Lower lobe of right lung (tissue), 2 donors: ENCODE measurements at regions not wholly inside any gene's neighbourhood (a gene's known extent, or its start where the extent isn't known, plus 50 kb on each side); places are given as distances from the start of the nearest gene placed in this dataset.

Experiments used
- ATAC-seq, 2 donors: fragments of 200-7000 bp; cut with Tn5 transposase; one replicate each; pipeline ENCODE4 v1.9.1; 2020 to 2022; ENCODE audit warnings: mild to moderate bottlenecking in 2 of 2, moderate library complexity in 2 of 2
- DNase-seq: peaks from one replicate; pipeline ENCODE4 v3.0.0-alpha.2; 2020
- H3K27ac ChIP-seq: fragments of 200-600 bp; one replicate; pipeline ENCODE4 v1.8.0; 2022
- H3K27me3 ChIP-seq: fragments of 200-600 bp; one replicate; pipeline ENCODE4 v1.8.0; 2022; ENCODE audit warnings: low read depth
- H3K36me3 ChIP-seq: fragments of 200-600 bp; one replicate; pipeline ENCODE4 v1.8.0; 2022; ENCODE audit warnings: mild to moderate bottlenecking
- H3K4me1 ChIP-seq: fragments of 200-600 bp; one replicate; pipeline ENCODE4 v1.8.0; 2022
- H3K4me3 ChIP-seq: fragments of 200-600 bp; one replicate; pipeline ENCODE4 v1.8.0; 2022; ENCODE audit warnings: mild to moderate bottlenecking
- H3K9me3 ChIP-seq: fragments of 200-600 bp; one replicate; pipeline ENCODE4 v1.8.0; 2022
- intact Hi-C: fragments of 100-400 bp; cut with DNase I; formaldehyde crosslinking; loops from one replicate; pipeline ENCODE4 v1.11.0; 2022
- TF ChIP-seq, protein P1 (sequence below): fragments of 200-600 bp; IDR thresholded peaks from one replicate; pipeline ENCODE4 v1.8.0; 2022; ENCODE audit warnings: antibody characterized with exemption, mild to moderate bottlenecking
- donor health status: DM: no; HTN: yes; CAD: no; lungs with severe emphysema.

DNA sequence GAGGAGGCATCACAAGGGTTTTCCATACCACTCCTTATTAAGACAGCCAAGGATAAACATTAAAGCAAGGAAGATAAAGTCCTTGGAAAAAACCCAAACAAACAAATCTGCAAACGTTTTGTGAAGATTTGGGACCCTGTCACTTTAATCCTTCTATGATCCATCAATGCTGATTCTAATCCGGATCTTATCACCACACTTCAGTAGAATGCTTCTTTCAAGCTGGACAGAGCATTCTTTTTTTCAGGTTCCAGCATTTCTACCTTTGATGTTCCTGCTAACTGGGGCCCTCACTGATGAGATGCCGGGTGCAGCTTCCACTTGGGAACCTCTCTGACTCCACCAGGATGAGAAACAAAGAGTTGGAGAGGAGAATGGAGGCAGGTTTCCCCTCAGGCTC, 132.8 kb upstream of the SHB start:
- Histone ChIP-seq H3K4me3 (no peak overlapping the region), H3K27me3 (no peaks in the 10 kb centered on the region), H3K27ac (no peak overlapping the region), H3K4me1 (no peaks in the 10 kb centered on the region), H3K9me3 (no peaks in the 10 kb centered on the region), H3K36me3 (no peaks in the 10 kb centered on the region)
- DNase-seq (no peak), ATAC-seq (no peak)
- intact Hi-C loops = no loop called here
- TF ChIP-seq, protein P1, sequence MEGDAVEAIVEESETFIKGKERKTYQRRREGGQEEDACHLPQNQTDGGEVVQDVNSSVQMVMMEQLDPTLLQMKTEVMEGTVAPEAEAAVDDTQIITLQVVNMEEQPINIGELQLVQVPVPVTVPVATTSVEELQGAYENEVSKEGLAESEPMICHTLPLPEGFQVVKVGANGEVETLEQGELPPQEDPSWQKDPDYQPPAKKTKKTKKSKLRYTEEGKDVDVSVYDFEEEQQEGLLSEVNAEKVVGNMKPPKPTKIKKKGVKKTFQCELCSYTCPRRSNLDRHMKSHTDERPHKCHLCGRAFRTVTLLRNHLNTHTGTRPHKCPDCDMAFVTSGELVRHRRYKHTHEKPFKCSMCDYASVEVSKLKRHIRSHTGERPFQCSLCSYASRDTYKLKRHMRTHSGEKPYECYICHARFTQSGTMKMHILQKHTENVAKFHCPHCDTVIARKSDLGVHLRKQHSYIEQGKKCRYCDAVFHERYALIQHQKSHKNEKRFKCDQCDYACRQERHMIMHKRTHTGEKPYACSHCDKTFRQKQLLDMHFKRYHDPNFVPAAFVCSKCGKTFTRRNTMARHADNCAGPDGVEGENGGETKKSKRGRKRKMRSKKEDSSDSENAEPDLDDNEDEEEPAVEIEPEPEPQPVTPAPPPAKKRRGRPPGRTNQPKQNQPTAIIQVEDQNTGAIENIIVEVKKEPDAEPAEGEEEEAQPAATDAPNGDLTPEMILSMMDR = no peak

DNA sequence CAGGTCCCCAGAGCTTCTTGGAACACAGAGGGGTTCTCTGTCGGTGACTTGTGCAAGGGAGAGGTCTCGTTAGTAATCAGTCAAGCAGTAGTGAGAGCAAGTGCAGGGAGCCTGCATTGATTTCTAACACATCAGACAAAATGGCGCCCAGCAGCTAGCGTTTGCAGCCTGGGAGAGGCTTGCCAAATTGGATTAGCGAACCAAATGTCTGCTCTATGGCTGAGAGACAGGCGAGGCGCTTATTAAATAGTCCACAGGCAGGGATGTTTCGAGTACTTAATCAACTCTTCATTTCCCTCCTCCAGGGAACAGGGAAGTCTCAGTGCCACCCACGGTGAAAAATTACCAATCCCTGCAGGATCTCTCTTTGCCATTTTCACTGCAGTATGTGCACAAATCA, 131.4 kb upstream of the SHB start:
- TF ChIP-seq, protein P1 = no peak
- no peaks in the 10 kb centered on the region for H3K27me3 ChIP-seq
- H3K36me3 ChIP-seq = no peaks in the 10 kb centered on the region
- ATAC-seq = no peak
- intact Hi-C loops = no loop called here
- no peak for DNase-seq
- H3K27ac ChIP-seq = no peak overlapping the region
- H3K4me3 ChIP-seq = no peak overlapping the region
- peaks cover 4% of the 10 kb centered on the region for H3K4me1 ChIP-seq
- no peaks in the 10 kb centered on the region for H3K9me3 ChIP-seq

DNA sequence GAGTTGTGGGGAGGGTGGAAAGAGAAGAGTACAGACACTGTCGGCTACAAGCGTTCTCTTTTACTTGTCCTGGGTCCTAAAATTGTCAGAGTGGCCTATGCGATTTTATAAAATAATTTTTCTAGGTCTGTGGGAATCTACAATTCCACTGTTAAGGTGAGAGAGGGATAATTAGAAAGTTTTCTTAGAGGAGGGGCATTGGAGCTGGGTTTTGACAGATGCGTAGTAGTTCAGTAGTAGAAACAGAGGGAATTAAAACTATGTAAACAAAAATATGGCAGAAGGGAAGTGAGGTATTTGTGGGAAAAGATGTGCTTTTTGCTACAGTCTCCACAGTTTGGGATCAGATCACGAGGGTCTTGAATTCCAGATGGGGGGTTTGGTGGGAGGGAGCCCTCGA, 129.1 kb upstream of the SHB start:
- TF ChIP-seq, protein P1 = no peak
- Histone ChIP-seq H3K27me3 (no peaks in the 10 kb centered on the region), H3K4me3 (no peak overlapping the region), H3K27ac (no peak overlapping the region), H3K36me3 (no peaks in the 10 kb centered on the region), H3K4me1 (peaks cover 4% of the 10 kb centered on the region), H3K9me3 (no peaks in the 10 kb centered on the region)
- DNase-seq (no peak), ATAC-seq (no peak)
- intact Hi-C loops = no loop called here

DNA sequence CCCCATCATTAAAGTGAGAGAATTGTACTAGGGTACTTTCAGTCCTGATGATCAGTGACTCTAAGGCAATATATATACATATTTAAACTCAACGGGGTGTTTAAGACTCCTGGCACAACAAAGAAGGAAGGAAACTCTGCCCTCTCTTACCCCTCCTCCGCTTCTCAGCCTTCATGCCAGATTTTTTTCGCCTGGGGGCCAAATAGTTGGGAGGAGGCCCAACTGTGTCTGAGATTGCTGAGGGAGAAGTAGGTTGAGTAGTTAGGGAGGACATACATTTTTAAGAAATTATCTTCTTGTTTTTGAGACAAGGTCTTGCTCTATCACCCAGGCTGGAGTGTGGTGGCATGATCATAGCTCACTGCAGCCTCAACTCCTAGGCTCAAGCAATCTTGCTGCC, 127.7 kb upstream of the SHB start:
- DNase-seq = no peak
- H3K9me3 ChIP-seq = no peaks in the 10 kb centered on the region
- H3K27ac ChIP-seq = no peak overlapping the region
- no peaks in the 10 kb centered on the region for H3K36me3 ChIP-seq
- TF ChIP-seq, protein P1 = no peak
- intact Hi-C loops = no loop called here
- H3K4me1 ChIP-seq = peaks cover 4% of the 10 kb centered on the region
- no peaks in the 10 kb centered on the region for H3K27me3 ChIP-seq
- H3K4me3 ChIP-seq = no peak overlapping the region
- no peak for ATAC-seq

DNA sequence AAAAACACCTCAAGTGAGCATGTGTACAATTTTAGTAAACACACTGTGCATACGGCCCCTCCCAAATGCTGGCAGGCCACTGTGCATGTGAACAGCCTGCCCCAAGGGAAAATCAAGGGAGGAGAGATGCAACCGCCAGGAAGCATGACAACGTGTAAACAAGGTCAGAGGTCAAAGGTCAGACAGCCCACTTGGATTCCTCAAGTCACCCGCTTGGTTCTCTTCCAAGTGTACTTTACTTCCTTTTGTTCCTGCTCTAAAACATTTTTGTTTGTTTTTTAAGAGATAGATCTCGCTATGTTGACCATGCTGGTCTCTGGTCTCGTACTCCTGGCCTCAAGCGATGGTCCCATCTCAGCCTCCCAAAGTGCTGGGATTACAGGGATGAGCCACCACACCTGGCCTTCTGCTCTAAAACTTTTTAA, 126.7 kb upstream of the SHB start:
- Histone ChIP-seq H3K27ac (no peak overlapping the region), H3K4me3 (no peak overlapping the region), H3K27me3 (no peaks in the 10 kb centered on the region), H3K9me3 (no peaks in the 10 kb centered on the region), H3K36me3 (no peaks in the 10 kb centered on the region), H3K4me1 (peaks cover 4% of the 10 kb centered on the region)
- peak; percentile 44 to 50 for ATAC-seq
- intact Hi-C loops = no loop called here
- no peak for DNase-seq
- TF ChIP-seq, protein P1 = no peak

DNA sequence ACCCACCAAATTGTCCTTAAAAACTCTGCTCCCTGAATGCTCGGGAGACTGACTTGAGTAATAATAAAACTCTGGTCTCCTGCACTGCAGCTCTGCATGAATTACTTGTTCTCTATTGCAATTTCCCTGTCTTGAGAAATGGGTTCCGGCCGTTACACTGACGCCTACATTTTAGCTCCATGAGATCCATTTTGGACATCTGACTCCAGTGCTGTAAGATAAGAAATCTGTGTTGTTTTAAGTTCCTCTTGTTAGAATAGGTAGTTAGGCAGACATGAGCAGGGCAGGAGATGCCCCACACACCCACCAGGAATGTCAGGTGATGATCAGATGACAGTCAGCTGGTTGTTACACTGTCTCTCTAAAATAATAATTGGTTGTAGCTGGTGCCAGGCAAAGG, 125.8 kb upstream of the SHB start:
- TF ChIP-seq, protein P1 = no peak
- Histone ChIP-seq H3K4me1 (peaks cover 4% of the 10 kb centered on the region), H3K27me3 (no peaks in the 10 kb centered on the region), H3K27ac (no peak overlapping the region), H3K9me3 (no peaks in the 10 kb centered on the region), H3K4me3 (no peak overlapping the region), H3K36me3 (no peaks in the 10 kb centered on the region)
- intact Hi-C loops = no loop called here
- ATAC-seq (peak in 1 of 2 donors; percentile 13), DNase-seq (no peak)
